Lower lobe of right lung (tissue), 2 donors: ENCODE measurements at regions not wholly inside any gene's neighbourhood (a gene's known extent, or its start where the extent isn't known, plus 50 kb on each side); places are given as distances from the start of the nearest gene placed in this dataset.

Source experiments
- ATAC-seq, 2 donors: fragments of 200-7000 bp; cut with Tn5 transposase; one replicate each; pipeline ENCODE4 v1.9.1; 2020 to 2022; ENCODE audit warnings: mild to moderate bottlenecking in 2 of 2, moderate library complexity in 2 of 2
- DNase-seq: peaks from one replicate; pipeline ENCODE4 v3.0.0-alpha.2; 2020
- H3K27ac ChIP-seq: fragments of 200-600 bp; one replicate; pipeline ENCODE4 v1.8.0; 2022
- H3K27me3 ChIP-seq: fragments of 200-600 bp; one replicate; pipeline ENCODE4 v1.8.0; 2022; ENCODE audit warnings: low read depth
- H3K36me3 ChIP-seq: fragments of 200-600 bp; one replicate; pipeline ENCODE4 v1.8.0; 2022; ENCODE audit warnings: mild to moderate bottlenecking
- H3K4me1 ChIP-seq: fragments of 200-600 bp; one replicate; pipeline ENCODE4 v1.8.0; 2022
- H3K4me3 ChIP-seq: fragments of 200-600 bp; one replicate; pipeline ENCODE4 v1.8.0; 2022; ENCODE audit warnings: mild to moderate bottlenecking
- H3K9me3 ChIP-seq: fragments of 200-600 bp; one replicate; pipeline ENCODE4 v1.8.0; 2022
- CTCF ChIP-seq: fragments of 200-600 bp; IDR thresholded peaks from one replicate; pipeline ENCODE4 v1.8.0; 2022; ENCODE audit warnings: antibody characterized with exemption, mild to moderate bottlenecking
- intact Hi-C: fragments of 100-400 bp; cut with DNase I; formaldehyde crosslinking; loops from one replicate; pipeline ENCODE4 v1.11.0; 2022
- donor health status: DM: no; HTN: yes; CAD: no; lungs with severe emphysema.

- intact Hi-C loops = no loop called here
- Histone ChIP-seq H3K9me3 (no peaks in the 10 kb centered on the region), H3K27ac (no peak overlapping the region), H3K4me3 (no peak overlapping the region), H3K36me3 (no peaks in the 10 kb centered on the region), H3K27me3 (no peaks in the 10 kb centered on the region), H3K4me1 (no peaks in the 10 kb centered on the region)
- TF ChIP-seq CTCF = no peak
- DNase-seq = no peak
- no peak for ATAC-seq
These were observed 606.5 kb upstream of the ADGRL4 start for GRCh38 chr1:79613046-79613445.

GRCh38 chr1:79604490-79605198 is 598.1 kb upstream of the ADGRL4 start:
- DNase-seq (no peak), ATAC-seq (no peak)
- Histone ChIP-seq H3K4me1 (no peaks in the 10 kb centered on the region), H3K27me3 (no peaks in the 10 kb centered on the region), H3K27ac (no peak overlapping the region), H3K36me3 (no peaks in the 10 kb centered on the region), H3K4me3 (no peak overlapping the region), H3K9me3 (no peaks in the 10 kb centered on the region)
- intact Hi-C loops = no loop called here
- no peak for TF ChIP-seq CTCF

GRCh38 chr1:79603843-79604242 is 597.3 kb upstream of the ADGRL4 start:
- TF ChIP-seq CTCF = no peak
- intact Hi-C loops = no loop called here
- no peaks in the 10 kb centered on the region for H3K36me3 ChIP-seq
- H3K27ac ChIP-seq = no peak overlapping the region
- H3K4me1 ChIP-seq = no peaks in the 10 kb centered on the region
- DNase-seq (no peak), ATAC-seq (no peak)
- no peaks in the 10 kb centered on the region for H3K9me3 ChIP-seq
- no peak overlapping the region for H3K4me3 ChIP-seq
- no peaks in the 10 kb centered on the region for H3K27me3 ChIP-seq

GRCh38 chr1:79599257-79599656 is 592.7 kb upstream of the ADGRL4 start:
- Histone ChIP-seq H3K4me3 (no peak overlapping the region), H3K36me3 (no peaks in the 10 kb centered on the region), H3K27me3 (no peaks in the 10 kb centered on the region), H3K4me1 (no peaks in the 10 kb centered on the region), H3K9me3 (no peaks in the 10 kb centered on the region), H3K27ac (no peak overlapping the region)
- no peak for ATAC-seq
- no peak for DNase-seq
- intact Hi-C loops = no loop called here
- TF ChIP-seq CTCF = no peak

- Histone ChIP-seq H3K9me3 (no peaks in the 10 kb centered on the region), H3K36me3 (no peaks in the 10 kb centered on the region), H3K4me1 (no peaks in the 10 kb centered on the region), H3K27ac (no peak overlapping the region), H3K27me3 (no peaks in the 10 kb centered on the region), H3K4me3 (no peak overlapping the region)
- intact Hi-C loops = no loop called here
- ATAC-seq = no peak
- TF ChIP-seq CTCF = no peak
- no peak for DNase-seq
These were observed 589.4 kb upstream of the ADGRL4 start for GRCh38 chr1:79595931-79596330.
